ENCODE measurements at regions not wholly inside any gene's neighbourhood (a gene's known extent, or its start where the extent isn't known, plus 50 kb on each side); places are given as distances from the start of the nearest gene placed in this dataset.

DNA sequence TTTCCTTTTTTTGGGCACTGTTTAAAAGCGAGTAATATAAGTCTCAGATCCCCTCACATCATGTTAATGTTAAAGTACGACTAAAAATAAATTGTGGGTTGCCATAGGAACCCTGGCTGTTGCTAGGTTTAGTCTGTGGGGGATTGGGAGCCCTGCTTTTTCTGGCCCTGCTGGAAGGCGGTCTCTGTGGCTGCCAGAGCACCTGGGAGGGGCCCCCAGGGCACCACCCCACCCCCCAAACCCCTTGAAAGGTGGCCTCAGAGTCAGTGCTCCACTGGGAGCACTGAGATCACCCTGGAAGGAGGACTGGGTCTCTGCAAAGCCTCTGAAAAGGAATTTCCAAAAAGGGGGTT lies 66.2 kb upstream of the NEURL1B start:
- TF ChIP-seq, protein P1, sequence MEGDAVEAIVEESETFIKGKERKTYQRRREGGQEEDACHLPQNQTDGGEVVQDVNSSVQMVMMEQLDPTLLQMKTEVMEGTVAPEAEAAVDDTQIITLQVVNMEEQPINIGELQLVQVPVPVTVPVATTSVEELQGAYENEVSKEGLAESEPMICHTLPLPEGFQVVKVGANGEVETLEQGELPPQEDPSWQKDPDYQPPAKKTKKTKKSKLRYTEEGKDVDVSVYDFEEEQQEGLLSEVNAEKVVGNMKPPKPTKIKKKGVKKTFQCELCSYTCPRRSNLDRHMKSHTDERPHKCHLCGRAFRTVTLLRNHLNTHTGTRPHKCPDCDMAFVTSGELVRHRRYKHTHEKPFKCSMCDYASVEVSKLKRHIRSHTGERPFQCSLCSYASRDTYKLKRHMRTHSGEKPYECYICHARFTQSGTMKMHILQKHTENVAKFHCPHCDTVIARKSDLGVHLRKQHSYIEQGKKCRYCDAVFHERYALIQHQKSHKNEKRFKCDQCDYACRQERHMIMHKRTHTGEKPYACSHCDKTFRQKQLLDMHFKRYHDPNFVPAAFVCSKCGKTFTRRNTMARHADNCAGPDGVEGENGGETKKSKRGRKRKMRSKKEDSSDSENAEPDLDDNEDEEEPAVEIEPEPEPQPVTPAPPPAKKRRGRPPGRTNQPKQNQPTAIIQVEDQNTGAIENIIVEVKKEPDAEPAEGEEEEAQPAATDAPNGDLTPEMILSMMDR (conservative IDR thresholded peaks at IDR 0.05; ENCODE audit: low read depth, low read length), result no peak
- no peak for DNase-seq (ENCODE audit: low read depth)
- H3K4me3 ChIP-seq (ENCODE audit: low read depth, low read length), result no peak overlapping the region

DNA sequence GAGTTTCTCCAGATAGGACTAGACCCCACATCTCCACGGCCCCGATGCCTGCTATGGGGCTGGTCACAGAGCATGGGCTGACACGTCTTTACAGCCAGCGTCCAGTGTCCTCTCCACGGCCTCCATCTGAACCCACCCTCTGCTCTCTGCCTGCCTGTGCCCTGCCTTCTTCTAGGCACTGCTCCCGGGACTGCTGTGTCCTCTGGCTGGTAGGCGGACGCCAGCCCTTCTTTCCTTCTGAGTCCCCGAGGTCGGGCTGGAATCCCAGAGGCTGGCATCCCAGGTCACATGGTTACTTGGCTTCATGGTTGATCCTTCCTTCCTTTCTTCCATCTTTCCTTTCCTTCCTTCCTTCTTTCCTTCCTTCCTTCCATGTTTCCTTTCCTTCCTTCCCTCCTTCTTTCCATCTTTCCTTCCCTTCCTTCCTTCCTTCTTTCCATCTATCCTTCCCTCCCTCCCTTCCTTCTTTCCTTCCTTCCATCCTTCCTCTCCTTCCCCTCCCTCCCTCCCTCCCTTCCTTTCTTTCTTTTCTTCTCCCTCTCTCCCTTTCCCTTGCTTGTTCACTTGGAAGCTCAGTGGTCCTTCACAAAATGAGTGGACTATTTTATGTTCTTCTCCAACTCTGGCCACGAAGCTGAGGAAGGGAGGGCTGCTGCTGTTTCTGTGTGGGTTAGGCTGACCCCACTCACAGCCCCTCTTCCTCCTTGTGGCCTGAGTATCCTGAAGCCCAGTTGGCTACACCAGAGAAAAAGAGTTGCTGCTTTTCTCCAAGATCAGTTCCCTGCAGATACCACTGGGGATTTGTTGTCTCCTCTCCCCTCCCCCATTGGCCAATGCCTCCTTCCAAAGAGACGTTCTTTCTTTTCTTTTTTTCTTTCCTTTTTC lies 66.8 kb upstream of the NEURL1B start:
- TF ChIP-seq, protein P1 (conservative IDR thresholded peaks at IDR 0.05; ENCODE audit: low read depth, low read length), result no peak
- no peak overlapping the region for H3K4me3 ChIP-seq (ENCODE audit: low read depth, low read length)
- DNase-seq (ENCODE audit: low read depth), result no peak

DNA sequence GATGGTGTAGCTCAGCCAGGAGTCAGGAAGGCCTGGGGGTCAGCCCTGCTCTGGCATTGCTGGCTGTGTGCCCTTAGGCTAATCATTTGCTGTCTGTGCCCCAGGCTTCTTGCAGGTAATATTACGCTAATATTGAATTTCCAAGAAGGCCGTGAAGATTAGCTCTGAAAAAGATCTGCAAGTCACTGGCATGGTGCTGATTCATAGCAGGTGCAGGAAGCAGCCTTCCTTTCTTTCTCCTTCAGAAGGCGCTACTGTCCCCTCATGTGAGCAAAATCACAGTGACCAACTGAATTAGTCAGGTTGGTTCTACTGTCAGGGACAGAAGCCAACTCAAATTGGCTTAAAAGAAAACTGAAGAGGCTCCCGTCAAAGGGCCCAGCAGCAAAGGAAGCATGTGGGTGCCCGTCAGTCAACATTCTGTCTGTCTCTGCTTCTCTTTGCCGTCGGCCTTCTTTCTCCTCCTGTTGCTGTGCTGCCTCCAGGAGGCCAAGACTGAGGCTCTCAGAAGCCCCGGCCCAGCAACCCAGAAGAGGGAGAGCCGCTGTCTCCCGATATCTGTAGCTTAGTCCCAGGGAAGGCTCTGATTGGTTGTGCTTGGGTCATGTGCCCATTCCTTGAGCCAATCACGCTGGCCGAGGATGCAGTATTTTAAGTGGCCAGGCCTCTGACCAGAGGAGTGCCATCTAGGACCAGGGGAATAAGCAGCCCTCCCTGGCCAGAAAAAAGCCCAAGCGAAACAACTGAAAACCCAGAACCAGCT lies 67.8 kb upstream of the NEURL1B start:
- TF ChIP-seq, protein P1 (conservative IDR thresholded peaks at IDR 0.05; ENCODE audit: low read depth, low read length), result no peak
- no peak overlapping the region for H3K4me3 ChIP-seq (ENCODE audit: low read depth, low read length)
- DNase-seq (ENCODE audit: low read depth), result no peak

DNA sequence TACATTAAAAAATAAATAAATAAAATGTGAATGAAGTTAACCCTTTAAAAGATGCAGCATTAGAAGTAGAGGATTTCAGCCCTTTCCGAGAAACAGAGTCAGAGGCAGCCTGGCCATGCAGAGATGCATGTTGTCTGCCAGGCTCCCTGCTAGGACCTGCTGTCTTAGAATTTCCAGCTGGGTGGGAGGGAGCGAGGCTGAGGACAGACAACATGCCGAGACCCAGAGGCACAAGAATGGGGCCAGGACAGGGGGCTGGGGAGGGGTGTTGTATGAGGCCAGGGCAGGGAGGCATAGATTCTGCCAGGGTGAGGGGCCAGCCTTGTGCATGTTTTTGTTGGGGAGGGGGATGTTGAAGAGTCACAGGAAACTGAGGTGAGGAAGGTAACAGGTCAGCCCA lies 68.6 kb upstream of the NEURL1B start:
- no peak overlapping the region for H3K4me3 ChIP-seq (ENCODE audit: low read depth, low read length)
- TF ChIP-seq, protein P1 (conservative IDR thresholded peaks at IDR 0.05; ENCODE audit: low read depth, low read length), result no peak
- no peak for DNase-seq (ENCODE audit: low read depth)

DNA sequence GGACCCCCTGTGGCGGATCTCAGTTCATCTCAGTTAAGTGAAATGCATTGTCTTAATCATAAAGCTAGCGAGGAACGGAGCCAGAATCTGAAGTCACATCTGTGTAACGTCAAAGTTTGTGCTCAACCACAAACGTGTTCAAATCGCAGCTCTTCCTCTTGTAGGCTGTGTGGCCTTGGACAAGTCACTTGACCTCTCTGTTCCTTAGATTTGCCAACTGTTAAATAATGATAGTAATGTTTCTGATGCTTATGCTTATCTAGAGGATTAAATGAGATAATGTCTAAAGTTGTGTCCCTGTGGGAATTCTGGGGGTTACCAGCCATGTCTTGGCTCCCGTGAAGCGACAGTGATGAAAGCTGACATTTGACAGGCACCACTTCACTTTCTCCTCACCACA lies 69.2 kb upstream of the NEURL1B start:
- no peak overlapping the region for H3K4me3 ChIP-seq (ENCODE audit: low read depth, low read length)
- TF ChIP-seq, protein P1 (conservative IDR thresholded peaks at IDR 0.05; ENCODE audit: low read depth, low read length), result no peak
- no peak for DNase-seq (ENCODE audit: low read depth)

DNA sequence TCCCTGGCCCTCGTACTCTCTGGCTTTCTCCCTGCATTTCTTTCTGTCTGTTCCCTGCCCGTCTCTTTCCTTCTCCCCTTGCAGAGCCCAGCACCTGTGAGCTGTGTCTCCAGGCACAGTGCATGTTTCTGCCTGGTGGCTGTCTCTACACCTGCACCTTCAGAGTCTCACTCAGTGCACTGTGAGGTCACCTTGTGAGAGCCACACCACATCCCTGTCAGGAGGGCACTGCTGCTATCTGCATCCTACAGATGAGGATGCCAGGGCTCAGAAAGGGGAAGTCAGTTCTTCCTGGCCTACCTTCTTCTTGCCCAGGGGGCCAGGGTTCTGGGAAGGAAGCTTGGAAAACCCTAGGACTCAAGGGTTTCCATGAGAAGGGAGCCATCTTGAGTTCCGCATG lies 69.7 kb upstream of the NEURL1B start:
- no peak overlapping the region for H3K4me3 ChIP-seq (ENCODE audit: low read depth, low read length)
- TF ChIP-seq, protein P1 (conservative IDR thresholded peaks at IDR 0.05; ENCODE audit: low read depth, low read length), result no peak
- no peak for DNase-seq (ENCODE audit: low read depth)
